Parathyroid adenoma (tissue), 2 donors: ENCODE measurements at regions not wholly inside any gene's neighbourhood (a gene's known extent, or its start where the extent isn't known, plus 50 kb on each side); places are given as distances from the start of the nearest gene placed in this dataset.

Experiments
- H2AFZ ChIP-seq: fragments of 300-600 bp; sonication (generic); one replicate; pipeline ENCODE4 v1.7.0; 2017; ENCODE audit warnings: antibody characterized with exemption, mild to moderate bottlenecking
- H3K27ac ChIP-seq: fragments of 300-600 bp; sonication (generic); one replicate; pipeline ENCODE4 v1.7.0; 2017
- H3K27me3 ChIP-seq: fragments of 300-600 bp; sonication (generic); one replicate; pipeline ENCODE4 v1.7.0; 2017; ENCODE audit warnings: low read length; ENCODE audit not compliant: control insufficient read depth, insufficient read depth
- H3K36me3 ChIP-seq: fragments of 300-600 bp; sonication (generic); one replicate; pipeline ENCODE4 v1.7.0; 2017; ENCODE audit warnings: low read length; ENCODE audit not compliant: control insufficient read depth, insufficient read depth
- H3K4me1 ChIP-seq: fragments of 300-600 bp; sonication (generic); one replicate; pipeline ENCODE4 v1.7.0; 2017; ENCODE audit warnings: control low read depth
- H3K4me2 ChIP-seq: fragments of 300-600 bp; sonication (generic); one replicate; pipeline ENCODE4 v1.7.0; 2017; ENCODE audit warnings: low read length
- H3K4me3 ChIP-seq: fragments of 300-600 bp; sonication (generic); one replicate; pipeline ENCODE4 v1.7.0; 2017; ENCODE audit warnings: low read depth, low read length
- H3K79me2 ChIP-seq: fragments of 300-600 bp; sonication (generic); one replicate; pipeline ENCODE4 v1.7.0; 2017; ENCODE audit warnings: control low read depth
- H3K9ac ChIP-seq: fragments of 300-600 bp; sonication (generic); one replicate; pipeline ENCODE4 v1.7.0; 2017; ENCODE audit warnings: mild to moderate bottlenecking
- H3K9me3 ChIP-seq: fragments of 300-600 bp; sonication (generic); one replicate; pipeline ENCODE4 v1.7.0; 2017; ENCODE audit warnings: low read length; ENCODE audit not compliant: control insufficient read depth
- TF ChIP-seq, protein P1 (sequence below): fragments of 300-600 bp; sonication (generic); IDR thresholded peaks from one replicate; pipeline ENCODE4 v1.7.0; 2017; ENCODE audit warnings: antibody characterized with exemption, mild to moderate bottlenecking
- donor health status: primary hyperparathyroidism.

DNA sequence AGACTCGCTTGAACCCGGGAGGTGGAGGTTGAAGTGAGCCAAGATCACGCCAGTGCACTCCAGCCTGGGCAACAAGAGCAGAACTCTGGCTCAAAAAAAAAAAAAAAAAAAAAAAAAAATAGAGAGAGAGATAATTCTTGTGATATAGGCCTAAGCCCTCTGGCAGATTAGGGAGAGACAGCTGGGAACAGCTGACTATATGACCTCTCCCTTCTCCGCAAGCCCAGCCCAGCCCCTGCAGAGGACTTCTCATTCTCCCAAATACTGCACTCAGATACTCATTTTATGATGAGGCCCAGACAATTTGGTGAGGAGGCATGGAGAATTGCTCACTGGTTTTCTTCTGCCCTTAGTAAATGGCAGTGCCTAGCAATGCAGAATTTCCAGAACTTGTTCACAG, 262.0 kb downstream of the HAUS1 start:
- TF ChIP-seq, protein P1, sequence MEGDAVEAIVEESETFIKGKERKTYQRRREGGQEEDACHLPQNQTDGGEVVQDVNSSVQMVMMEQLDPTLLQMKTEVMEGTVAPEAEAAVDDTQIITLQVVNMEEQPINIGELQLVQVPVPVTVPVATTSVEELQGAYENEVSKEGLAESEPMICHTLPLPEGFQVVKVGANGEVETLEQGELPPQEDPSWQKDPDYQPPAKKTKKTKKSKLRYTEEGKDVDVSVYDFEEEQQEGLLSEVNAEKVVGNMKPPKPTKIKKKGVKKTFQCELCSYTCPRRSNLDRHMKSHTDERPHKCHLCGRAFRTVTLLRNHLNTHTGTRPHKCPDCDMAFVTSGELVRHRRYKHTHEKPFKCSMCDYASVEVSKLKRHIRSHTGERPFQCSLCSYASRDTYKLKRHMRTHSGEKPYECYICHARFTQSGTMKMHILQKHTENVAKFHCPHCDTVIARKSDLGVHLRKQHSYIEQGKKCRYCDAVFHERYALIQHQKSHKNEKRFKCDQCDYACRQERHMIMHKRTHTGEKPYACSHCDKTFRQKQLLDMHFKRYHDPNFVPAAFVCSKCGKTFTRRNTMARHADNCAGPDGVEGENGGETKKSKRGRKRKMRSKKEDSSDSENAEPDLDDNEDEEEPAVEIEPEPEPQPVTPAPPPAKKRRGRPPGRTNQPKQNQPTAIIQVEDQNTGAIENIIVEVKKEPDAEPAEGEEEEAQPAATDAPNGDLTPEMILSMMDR: no peak
- no peaks in the 10 kb centered on the region for H3K27me3 ChIP-seq
- no peak overlapping the region for H3K4me3 ChIP-seq
- peaks cover 8% of the 10 kb centered on the region for H3K79me2 ChIP-seq
- H3K36me3 ChIP-seq: no peaks in the 10 kb centered on the region
- no peaks in the 10 kb centered on the region for H3K9me3 ChIP-seq
- no peak overlapping the region for H3K27ac ChIP-seq
- H3K9ac ChIP-seq: no peak overlapping the region
- H3K4me1 ChIP-seq: no peaks in the 10 kb centered on the region
- no peak overlapping the region for H2AFZ ChIP-seq
- no peak overlapping the region for H3K4me2 ChIP-seq

DNA sequence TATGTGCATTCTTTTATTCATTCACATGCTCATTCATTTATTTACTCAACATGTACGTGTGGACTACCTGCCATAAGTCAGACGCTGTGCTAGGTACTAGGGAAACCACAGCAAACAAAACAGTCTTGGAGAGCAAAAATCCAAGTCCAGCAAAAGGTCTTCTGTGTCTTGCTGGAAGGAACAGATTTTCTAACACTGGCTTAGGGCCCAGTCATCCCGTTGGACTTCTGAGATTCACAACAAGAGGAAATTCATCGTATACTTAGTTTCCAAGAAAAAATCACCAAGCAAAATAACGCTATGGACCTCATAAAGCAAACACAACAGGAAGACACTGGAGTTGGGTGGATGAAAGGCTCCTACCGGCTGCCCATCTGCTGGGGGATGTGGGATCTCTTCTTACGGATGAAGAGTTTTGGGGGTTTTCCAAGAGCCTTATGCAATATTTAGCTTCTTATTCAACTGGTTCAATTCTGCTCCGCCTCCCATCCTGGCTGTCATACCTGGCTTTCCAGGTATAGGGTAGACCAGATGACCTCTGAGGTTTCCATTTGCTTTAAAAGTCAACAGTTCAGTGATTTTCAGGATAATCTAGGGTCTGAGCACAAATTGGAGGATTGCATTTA, 262.7 kb downstream of the HAUS1 start:
- H3K36me3 ChIP-seq: no peaks in the 10 kb centered on the region

DNA sequence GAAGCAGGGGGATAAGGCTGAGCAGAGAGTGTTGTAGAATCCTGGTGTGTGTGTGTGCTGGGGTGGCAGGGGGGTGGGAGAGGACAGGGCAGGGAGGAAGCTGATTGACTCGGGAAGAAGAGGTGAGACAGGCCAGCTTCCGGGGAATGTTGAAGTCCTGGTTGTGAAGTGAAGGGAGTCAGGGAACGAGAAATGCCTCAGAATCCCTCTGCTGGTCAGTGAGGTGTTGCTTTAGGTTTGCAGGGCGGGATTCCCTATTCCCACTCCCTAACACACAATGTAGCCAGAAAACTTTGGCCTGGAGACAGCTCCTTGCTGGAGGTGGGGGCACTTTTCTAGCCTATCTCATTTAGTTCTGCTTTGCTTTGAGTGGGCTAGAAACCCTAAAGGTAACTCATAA, 265.1 kb downstream of the HAUS1 start:
- no peaks in the 10 kb centered on the region for H3K4me1 ChIP-seq
- H3K9me3 ChIP-seq: no peaks in the 10 kb centered on the region
- H3K9ac ChIP-seq: no peak overlapping the region
- H3K4me2 ChIP-seq: no peak overlapping the region
- no peak overlapping the region for H3K4me3 ChIP-seq
- H3K27ac ChIP-seq: no peak overlapping the region
- H3K79me2 ChIP-seq: peaks cover 5% of the 10 kb centered on the region
- TF ChIP-seq, protein P1: no peak
- H3K36me3 ChIP-seq: no peaks in the 10 kb centered on the region
- no peaks in the 10 kb centered on the region for H3K27me3 ChIP-seq
- no peak overlapping the region for H2AFZ ChIP-seq

More for the DNA sequence above, 262.7 kb downstream of the HAUS1 start:
- H3K27me3 ChIP-seq: no peaks in the 10 kb centered on the region
- no peaks in the 10 kb centered on the region for H3K9me3 ChIP-seq
- no peak overlapping the region for H3K4me2 ChIP-seq
- H3K4me1 ChIP-seq: no peaks in the 10 kb centered on the region
- H3K79me2 ChIP-seq: peaks cover 8% of the 10 kb centered on the region
- H3K4me3 ChIP-seq: no peak overlapping the region
- no peak overlapping the region for H3K9ac ChIP-seq
- H3K27ac ChIP-seq: no peak overlapping the region
- no peak overlapping the region for H2AFZ ChIP-seq
- TF ChIP-seq, protein P1: no peak

DNA sequence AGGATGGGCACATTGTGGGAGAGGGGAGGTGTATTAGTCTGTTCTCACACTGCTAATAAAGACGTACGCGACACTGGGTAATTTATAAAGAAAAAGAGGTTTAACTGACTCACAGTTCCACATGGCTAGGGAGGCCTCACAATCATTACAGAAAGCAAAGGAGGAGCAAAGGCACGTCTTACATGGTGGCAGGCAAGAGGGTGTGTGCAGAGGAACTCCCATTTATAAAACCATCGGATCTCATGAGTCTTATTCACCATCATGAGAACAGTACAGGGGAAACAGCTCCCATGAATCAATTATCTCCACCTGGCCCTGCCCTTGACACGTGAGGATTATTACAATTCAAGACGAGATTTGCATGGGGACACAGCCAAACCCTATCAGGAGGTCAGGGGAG, 266.7 kb downstream of the HAUS1 start:
- TF ChIP-seq, protein P1: no peak
- no peaks in the 10 kb centered on the region for H3K27me3 ChIP-seq
- no peak overlapping the region for H3K4me3 ChIP-seq
- H2AFZ ChIP-seq: no peak overlapping the region
- no peak overlapping the region for H3K9ac ChIP-seq
- peaks cover 7% of the 10 kb centered on the region for H3K4me1 ChIP-seq
- no peak overlapping the region for H3K27ac ChIP-seq
- no peaks in the 10 kb centered on the region for H3K9me3 ChIP-seq
- peaks cover 5% of the 10 kb centered on the region for H3K79me2 ChIP-seq
- no peak overlapping the region for H3K4me2 ChIP-seq
- no peaks in the 10 kb centered on the region for H3K36me3 ChIP-seq

DNA sequence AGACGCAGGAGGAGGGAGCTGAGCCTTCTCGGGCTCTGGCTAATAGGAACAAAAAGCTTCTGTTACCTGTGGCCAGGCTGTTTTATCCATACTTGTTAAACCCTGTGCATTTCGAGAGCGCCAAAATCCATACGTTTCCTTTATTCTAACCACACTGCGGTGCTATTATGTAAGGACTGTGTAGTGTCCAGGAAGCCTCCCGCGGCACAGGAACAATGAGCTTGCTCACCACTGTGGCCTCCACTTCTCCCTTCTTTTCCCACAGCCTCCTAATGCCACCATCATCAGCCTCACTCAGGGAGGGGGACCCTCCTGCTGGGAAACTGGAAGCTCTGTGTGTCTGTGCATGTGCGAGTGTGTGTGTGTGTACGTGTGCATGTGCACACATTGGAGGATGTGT, 268.5 kb downstream of the HAUS1 start:
- no peaks in the 10 kb centered on the region for H3K27me3 ChIP-seq
- no peaks in the 10 kb centered on the region for H3K9me3 ChIP-seq
- TF ChIP-seq, protein P1: no peak
- H3K4me2 ChIP-seq: no peak overlapping the region
- no peaks in the 10 kb centered on the region for H3K36me3 ChIP-seq
- H3K27ac ChIP-seq: no peak overlapping the region
- no peak overlapping the region for H3K9ac ChIP-seq
- peaks cover 7% of the 10 kb centered on the region for H3K4me1 ChIP-seq
- no peak overlapping the region for H3K4me3 ChIP-seq
- H3K79me2 ChIP-seq: peaks cover 3% of the 10 kb centered on the region
- H2AFZ ChIP-seq: no peak overlapping the region
